Stromal cell of bone marrow (primary cell): ENCODE measurements at regions not wholly inside any gene's neighbourhood (a gene's known extent, or its start where the extent isn't known, plus 50 kb on each side); places are given as distances from the start of the nearest gene placed in this dataset.

Experiments
- DNase-seq: peaks from one replicate; pipeline ENCODE4 v3.0.0-alpha.2; 2012; ENCODE audit warnings: low read depth

- no peak for DNase-seq
Observed at GRCh38 chr9:108720191-108720642, 135.6 kb downstream of the ACTL7B start.

- no peak for DNase-seq
Observed at GRCh38 chr9:108710424-108710823, 145.4 kb downstream of the ACTL7B start.

- no peak for DNase-seq
Observed at GRCh38 chr9:108709997-108710396, 145.8 kb downstream of the ACTL7B start.

- DNase-seq: no peak
Observed at GRCh38 chr9:108709126-108709525, 146.7 kb downstream of the ACTL7B start.

- no peak for DNase-seq
Observed at GRCh38 chr9:108708448-108708847, 147.3 kb downstream of the ACTL7B start.

GRCh38 chr9:108707120-108707519, 148.7 kb downstream of the ACTL7B start:
- no peak for DNase-seq

GRCh38 chr9:108704156-108704852, 151.5 kb downstream of the ACTL7B start:
- DNase-seq: peak; percentile 66

- no peak for DNase-seq
Observed at GRCh38 chr9:108703429-108703828, 152.4 kb downstream of the ACTL7B start.

- DNase-seq: no peak
Observed at GRCh38 chr9:108702681-108703080, 153.1 kb downstream of the ACTL7B start.

- no peak for DNase-seq
Observed at GRCh38 chr9:108698801-108699200, 157.0 kb downstream of the ACTL7B start.

GRCh38 chr9:108698231-108698630, 157.6 kb downstream of the ACTL7B start:
- DNase-seq: peak; percentile 44

GRCh38 chr9:108696156-108696555, 159.6 kb downstream of the ACTL7B start:
- no peak for DNase-seq

GRCh38 chr9:108694170-108694569, 161.6 kb downstream of the ACTL7B start:
- no peak for DNase-seq

- DNase-seq: no peak
Observed at GRCh38 chr9:108691614-108692013, 164.2 kb downstream of the ACTL7B start.

GRCh38 chr9:108688676-108689075, 167.1 kb downstream of the ACTL7B start:
- DNase-seq: no peak

GRCh38 chr9:108688051-108688450, 167.7 kb downstream of the ACTL7B start:
- no peak for DNase-seq

GRCh38 chr9:108687006-108687987, 168.5 kb downstream of the ACTL7B start:
- DNase-seq: peak; percentile 93

GRCh38 chr9:108684288-108685025, 171.3 kb downstream of the ACTL7B start:
- no peak for DNase-seq

GRCh38 chr9:108683245-108683644, 172.5 kb downstream of the ACTL7B start:
- DNase-seq: no peak

GRCh38 chr9:108681851-108682590, 173.8 kb downstream of the ACTL7B start:
- DNase-seq: no peak

GRCh38 chr9:108680946-108681345, 174.8 kb downstream of the ACTL7B start:
- DNase-seq: no peak

- DNase-seq: no peak
Observed at GRCh38 chr9:108677776-108678175, 178.0 kb downstream of the ACTL7B start.
